ENCODE measurements at regions not wholly inside any gene's neighbourhood (a gene's known extent, or its start where the extent isn't known, plus 50 kb on each side); places are given as distances from the start of the nearest gene placed in this dataset.

DNA sequence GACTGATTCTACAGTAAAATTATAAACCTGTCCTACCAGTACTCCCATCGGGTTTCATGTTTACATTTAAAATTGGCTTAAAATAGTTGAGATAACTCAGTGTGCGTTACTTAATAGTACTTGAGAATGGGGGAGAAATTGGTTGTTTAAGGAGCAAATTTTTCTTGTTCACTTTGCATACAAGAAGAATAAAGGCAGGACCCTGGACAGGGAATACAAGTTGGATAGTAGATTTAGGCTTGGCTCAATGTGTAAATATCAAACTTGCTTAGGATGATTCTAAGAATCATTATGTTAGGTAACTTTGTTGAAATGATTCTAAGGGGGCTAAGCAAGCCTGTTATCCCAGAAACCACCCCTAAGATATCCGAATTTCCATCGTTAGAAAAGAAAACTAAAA, 448.4 kb upstream of the TLE4 start:
- no peak overlapping the region for H2AFZ ChIP-seq (replicated peaks)
- no peaks in the 10 kb centered on the region for H3K36me3 ChIP-seq
- no peak overlapping the region for H3K4me2 ChIP-seq
- H3K4me3 ChIP-seq: no peak overlapping the region
- Mint-ChIP-seq H3K9me3 (no peaks in the 10 kb centered on the region), H3K27me3 (ENCODE audit: insufficient read depth, low read depth) (peaks cover 3% of the 10 kb centered on the region), H3K27ac (no peak overlapping the region), H3K4me3 (no peak overlapping the region), H3K4me1 (peaks cover 5% of the 10 kb centered on the region), H3K36me3 (no peaks in the 10 kb centered on the region)
- DNase-seq (ENCODE audit: low spot score): no peak
- H3K79me2 ChIP-seq (ENCODE audit: low read depth): no peaks in the 10 kb centered on the region
- no peaks in the 10 kb centered on the region for H3K9me3 ChIP-seq (ENCODE audit: low read depth)
- no peak overlapping the region for H3K9ac ChIP-seq
- H3F3A ChIP-seq (ENCODE audit: low read depth): peaks cover 8% of the 10 kb centered on the region
- H3K4me1 ChIP-seq: peaks cover 11% of the 10 kb centered on the region
- H4K20me1 ChIP-seq (ENCODE audit: low read depth): no peaks in the 10 kb centered on the region
- TF ChIP-seq, protein P1, sequence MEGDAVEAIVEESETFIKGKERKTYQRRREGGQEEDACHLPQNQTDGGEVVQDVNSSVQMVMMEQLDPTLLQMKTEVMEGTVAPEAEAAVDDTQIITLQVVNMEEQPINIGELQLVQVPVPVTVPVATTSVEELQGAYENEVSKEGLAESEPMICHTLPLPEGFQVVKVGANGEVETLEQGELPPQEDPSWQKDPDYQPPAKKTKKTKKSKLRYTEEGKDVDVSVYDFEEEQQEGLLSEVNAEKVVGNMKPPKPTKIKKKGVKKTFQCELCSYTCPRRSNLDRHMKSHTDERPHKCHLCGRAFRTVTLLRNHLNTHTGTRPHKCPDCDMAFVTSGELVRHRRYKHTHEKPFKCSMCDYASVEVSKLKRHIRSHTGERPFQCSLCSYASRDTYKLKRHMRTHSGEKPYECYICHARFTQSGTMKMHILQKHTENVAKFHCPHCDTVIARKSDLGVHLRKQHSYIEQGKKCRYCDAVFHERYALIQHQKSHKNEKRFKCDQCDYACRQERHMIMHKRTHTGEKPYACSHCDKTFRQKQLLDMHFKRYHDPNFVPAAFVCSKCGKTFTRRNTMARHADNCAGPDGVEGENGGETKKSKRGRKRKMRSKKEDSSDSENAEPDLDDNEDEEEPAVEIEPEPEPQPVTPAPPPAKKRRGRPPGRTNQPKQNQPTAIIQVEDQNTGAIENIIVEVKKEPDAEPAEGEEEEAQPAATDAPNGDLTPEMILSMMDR (IDR thresholded peaks at IDR 0.05): no peak
- no peak for TF ChIP-seq EZH2 (IDR thresholded peaks at IDR 0.05)
- TF ChIP-seq EZH2phosphoT487 (IDR thresholded peaks at IDR 0.05): no peak
- H3K27me3 ChIP-seq: no peaks in the 10 kb centered on the region
- H3K27ac ChIP-seq: no peak overlapping the region

DNA sequence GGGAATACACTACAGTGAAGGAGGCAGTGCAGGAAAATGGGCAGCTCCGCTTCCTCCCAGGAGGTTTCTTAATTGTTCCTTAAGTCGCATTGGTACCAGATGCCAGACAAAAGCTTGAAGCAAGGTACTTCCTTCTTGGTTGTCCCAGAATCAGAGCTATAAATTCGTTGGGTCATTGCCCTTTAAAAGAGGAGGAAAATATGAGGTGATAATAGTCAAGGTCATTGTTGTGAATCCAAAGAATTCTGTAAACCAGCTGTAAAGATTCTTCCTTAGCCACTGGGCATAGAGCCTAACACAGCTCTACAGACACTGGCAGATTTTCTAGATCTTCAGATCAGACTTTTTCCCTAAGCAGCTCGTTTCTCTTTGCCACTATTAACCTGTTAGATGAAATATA, 444.1 kb upstream of the TLE4 start:
- H2AFZ ChIP-seq (replicated peaks): no peak overlapping the region
- H4K20me1 ChIP-seq (ENCODE audit: low read depth): no peaks in the 10 kb centered on the region
- peaks cover 16% of the 10 kb centered on the region for H3K4me1 ChIP-seq
- H3K4me3 Mint-ChIP-seq: no peak overlapping the region
- no peak overlapping the region for H3K9ac ChIP-seq
- no peak overlapping the region for H3K27ac ChIP-seq
- no peak overlapping the region for H3K4me2 ChIP-seq
- no peaks in the 10 kb centered on the region for H3K27me3 ChIP-seq
- no peak overlapping the region for H3K27ac Mint-ChIP-seq
- no peaks in the 10 kb centered on the region for H3K9me3 Mint-ChIP-seq
- no peaks in the 10 kb centered on the region for H3K36me3 Mint-ChIP-seq
- no peak for DNase-seq (ENCODE audit: low spot score)
- no peaks in the 10 kb centered on the region for H3K79me2 ChIP-seq (ENCODE audit: low read depth)
- H3K27me3 Mint-ChIP-seq (ENCODE audit: insufficient read depth, low read depth): peaks cover 3% of the 10 kb centered on the region
- H3K4me3 ChIP-seq: no peak overlapping the region
- no peaks in the 10 kb centered on the region for H3K9me3 ChIP-seq (ENCODE audit: low read depth)
- H3K36me3 ChIP-seq: no peaks in the 10 kb centered on the region
- H3F3A ChIP-seq (ENCODE audit: low read depth): peaks cover 15% of the 10 kb centered on the region
- TF ChIP-seq EZH2 (IDR thresholded peaks at IDR 0.05): no peak
- peaks cover 10% of the 10 kb centered on the region for H3K4me1 Mint-ChIP-seq

DNA sequence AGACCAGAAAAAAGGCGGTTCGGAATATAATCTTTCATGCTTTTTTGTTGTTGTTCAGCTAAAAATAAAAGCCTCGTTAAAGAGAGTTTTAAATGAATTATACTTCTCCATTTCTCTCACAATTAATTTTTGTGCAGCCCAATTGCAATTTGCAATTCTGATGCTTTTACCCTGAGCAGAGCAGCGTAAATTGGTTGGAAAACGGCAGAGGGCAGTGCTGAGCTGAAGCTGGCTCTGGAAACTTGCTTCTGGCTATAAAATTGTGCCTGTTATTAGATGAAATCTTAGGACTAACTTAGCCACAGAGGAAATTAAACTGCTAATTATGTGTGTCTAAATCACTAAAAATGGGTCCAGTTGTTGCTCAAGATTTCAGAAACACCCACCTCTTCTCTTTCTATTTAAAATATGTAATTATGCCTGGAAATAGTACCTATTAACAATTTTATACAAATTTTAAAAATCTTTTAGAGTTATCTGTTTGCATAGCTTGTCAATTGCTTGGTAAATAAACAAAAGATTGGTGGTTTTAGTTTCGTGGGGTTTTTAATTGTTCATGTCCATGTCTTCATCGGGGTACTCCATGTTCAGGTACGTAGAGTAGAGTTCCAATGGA, 441.8 kb upstream of the TLE4 start:
- Histone ChIP-seq H3F3A (ENCODE audit: low read depth) (peaks cover 15% of the 10 kb centered on the region), H3K4me1 (peaks cover 20% of the 10 kb centered on the region), H3K9me3 (ENCODE audit: low read depth) (no peaks in the 10 kb centered on the region), H3K27ac (no peak overlapping the region), H3K9ac (no peak overlapping the region), H3K27me3 (no peaks in the 10 kb centered on the region), H3K4me3 (no peak overlapping the region), H3K36me3 (no peaks in the 10 kb centered on the region), H3K79me2 (ENCODE audit: low read depth) (no peaks in the 10 kb centered on the region), H2AFZ (replicated peaks) (no peak overlapping the region), H3K4me2 (no peak overlapping the region), H4K20me1 (ENCODE audit: low read depth) (no peaks in the 10 kb centered on the region)
- TF ChIP-seq EZH2 (IDR thresholded peaks at IDR 0.05): no peak
- TF ChIP-seq EZH2phosphoT487 (IDR thresholded peaks at IDR 0.05): no peak
- TF ChIP-seq, protein P1 (IDR thresholded peaks at IDR 0.05): peak; percentile 93
- Mint-ChIP-seq H3K4me1 (peaks cover 18% of the 10 kb centered on the region), H3K9me3 (no peaks in the 10 kb centered on the region), H3K36me3 (no peaks in the 10 kb centered on the region), H3K27ac (no peak overlapping the region), H3K4me3 (no peak overlapping the region), H3K27me3 (ENCODE audit: insufficient read depth, low read depth) (peaks cover 3% of the 10 kb centered on the region)
- DNase-seq (ENCODE audit: low spot score): peak; percentile 54

DNA sequence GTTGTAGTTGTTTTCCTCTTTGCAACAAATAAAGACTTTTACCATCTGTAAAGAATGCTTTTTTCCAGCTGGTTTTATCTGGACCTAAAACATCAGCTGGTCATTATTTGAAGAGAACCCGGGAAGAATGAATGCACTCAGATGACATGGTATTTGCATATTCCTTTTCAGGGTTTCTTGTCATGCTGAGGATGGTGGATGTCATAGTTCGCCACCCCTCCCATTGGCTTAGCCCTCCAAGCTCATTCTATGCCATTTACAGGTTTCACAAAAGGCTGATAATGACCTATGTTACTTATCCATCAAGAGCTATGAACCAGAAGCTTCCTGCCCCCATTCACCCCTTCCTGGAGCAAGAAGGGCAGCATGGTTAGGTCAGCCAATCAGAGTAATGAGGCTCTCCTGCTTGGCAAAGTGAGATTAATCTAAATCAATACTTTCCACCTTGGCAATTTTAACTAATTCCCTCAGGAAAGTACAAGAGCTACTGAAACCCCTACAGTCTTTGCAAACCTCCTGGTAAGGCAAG, 440.5 kb upstream of the TLE4 start:
- no peaks in the 10 kb centered on the region for H3K9me3 ChIP-seq (ENCODE audit: low read depth)
- Mint-ChIP-seq H3K36me3 (no peaks in the 10 kb centered on the region), H3K4me1 (peaks cover 21% of the 10 kb centered on the region), H3K27me3 (ENCODE audit: insufficient read depth, low read depth) (peaks cover 3% of the 10 kb centered on the region), H3K27ac (no peak overlapping the region), H3K9me3 (no peaks in the 10 kb centered on the region), H3K4me3 (no peak overlapping the region)
- no peak overlapping the region for H2AFZ ChIP-seq (replicated peaks)
- no peaks in the 10 kb centered on the region for H3K36me3 ChIP-seq
- H3F3A ChIP-seq (ENCODE audit: low read depth): peaks cover 15% of the 10 kb centered on the region
- no peak overlapping the region for H3K27ac ChIP-seq
- H3K27me3 ChIP-seq: no peaks in the 10 kb centered on the region
- H3K4me2 ChIP-seq: no peak overlapping the region
- no peak overlapping the region for H3K9ac ChIP-seq
- H3K4me3 ChIP-seq: no peak overlapping the region
- no peak for DNase-seq (ENCODE audit: low spot score)
- TF ChIP-seq EZH2 (IDR thresholded peaks at IDR 0.05) (no peak), EZH2phosphoT487 (IDR thresholded peaks at IDR 0.05) (no peak)
- TF ChIP-seq, protein P1 (IDR thresholded peaks at IDR 0.05): no peak
- H3K4me1 ChIP-seq: peaks cover 20% of the 10 kb centered on the region
- no peaks in the 10 kb centered on the region for H3K79me2 ChIP-seq (ENCODE audit: low read depth)
- H4K20me1 ChIP-seq (ENCODE audit: low read depth): no peaks in the 10 kb centered on the region
